CD8-positive, alpha-beta memory T cell (primary cell): ENCODE measurements at regions not wholly inside any gene's neighbourhood (a gene's known extent, or its start where the extent isn't known, plus 50 kb on each side); places are given as distances from the start of the nearest gene placed in this dataset.

Source experiments
- CTCF ChIA-PET: fragments of 350-600 bp; sonication (Branson Sonifier 250); formaldehyde crosslinking; loops from one replicate; lab custom pipeline; 2021; ENCODE audit warnings: antibody characterized with exemption; lab: Charles Lee
- POLR2A ChIA-PET: fragments of 350-600 bp; sonication (Branson Sonifier 250); formaldehyde crosslinking; loops from one replicate; lab custom pipeline; 2021; ENCODE audit warnings: antibody characterized with exemption; lab: Charles Lee
- DNase-seq, 5 donors: peaks; one replicate each; pipeline versions ENCODE4 v3.0.0 to v3.0.0-alpha.2; 2020 to 2022; ENCODE audit warnings: mixed read lengths in 1 of 5
- H3K27ac ChIP-seq: one replicate; pipeline ENCODE4 v1.7.0; 2013; ENCODE audit warnings: low read depth, mild to moderate bottlenecking, low read length, moderate library complexity
- H3K27me3 ChIP-seq: 2 replicates; pipeline ENCODE4 v1.7.0; 2013; ENCODE audit warnings: low read length, mild to moderate bottlenecking; ENCODE audit not compliant: insufficient read depth, poor library complexity, severe bottlenecking
- H3K36me3 ChIP-seq: 2 replicates; pipeline ENCODE4 v1.7.0; 2013; ENCODE audit warnings: mild to moderate bottlenecking, low read length, moderate library complexity; ENCODE audit not compliant: insufficient read depth
- H3K4me1 ChIP-seq: 2 replicates; pipeline ENCODE4 v1.7.0; 2013; ENCODE audit warnings: mild to moderate bottlenecking, low read length, moderate library complexity; ENCODE audit not compliant: insufficient read depth
- H3K4me3 ChIP-seq: 2 replicates; pipeline ENCODE4 v1.7.0; 2013; ENCODE audit warnings: mild to moderate bottlenecking, low read length
- H3K9me3 ChIP-seq: 2 replicates; pipeline ENCODE4 v1.7.0; 2013; ENCODE audit warnings: mild to moderate bottlenecking, low read length
- H3K27ac Mint-ChIP-seq, 8 donors: one replicate each; pipeline ENCODE4 v1.8.0; 2020 to 2021; ENCODE audit warnings: mixed read lengths in 8 of 8, mild to moderate bottlenecking in 6 of 8, inconsistent platforms in 3 of 8, moderate library complexity in 3 of 8
- H3K27me3 Mint-ChIP-seq, 2 donors: one replicate each; pipeline ENCODE4 v1.8.0; 2020 to 2021; ENCODE audit warnings: mixed read lengths in 2 of 2, mild to moderate bottlenecking in 1 of 2, moderate library complexity in 1 of 2
- H3K36me3 Mint-ChIP-seq, 3 donors: one replicate each; pipeline ENCODE4 v1.8.0; 2020 to 2021; ENCODE audit warnings: mixed read lengths in 3 of 3, inconsistent platforms in 1 of 3, mild to moderate bottlenecking in 1 of 3
- H3K4me1 Mint-ChIP-seq, 3 donors: one replicate each; pipeline ENCODE4 v1.8.0; 2020 to 2021; ENCODE audit warnings: mixed read lengths in 3 of 3, inconsistent platforms in 1 of 3, mild to moderate bottlenecking in 1 of 3
- H3K4me3 Mint-ChIP-seq, 7 donors: one replicate each; pipeline ENCODE4 v1.8.0; 2020 to 2021; ENCODE audit warnings: mixed read lengths in 7 of 7, mild to moderate bottlenecking in 6 of 7, moderate library complexity in 4 of 7, inconsistent platforms in 2 of 7
- H3K9me3 Mint-ChIP-seq, 5 donors: one replicate each; pipeline ENCODE4 v1.8.0; 2020 to 2022; ENCODE audit warnings: mixed read lengths in 5 of 5, mild to moderate bottlenecking in 3 of 5, moderate library complexity in 2 of 5, inconsistent platforms in 1 of 5

DNA sequence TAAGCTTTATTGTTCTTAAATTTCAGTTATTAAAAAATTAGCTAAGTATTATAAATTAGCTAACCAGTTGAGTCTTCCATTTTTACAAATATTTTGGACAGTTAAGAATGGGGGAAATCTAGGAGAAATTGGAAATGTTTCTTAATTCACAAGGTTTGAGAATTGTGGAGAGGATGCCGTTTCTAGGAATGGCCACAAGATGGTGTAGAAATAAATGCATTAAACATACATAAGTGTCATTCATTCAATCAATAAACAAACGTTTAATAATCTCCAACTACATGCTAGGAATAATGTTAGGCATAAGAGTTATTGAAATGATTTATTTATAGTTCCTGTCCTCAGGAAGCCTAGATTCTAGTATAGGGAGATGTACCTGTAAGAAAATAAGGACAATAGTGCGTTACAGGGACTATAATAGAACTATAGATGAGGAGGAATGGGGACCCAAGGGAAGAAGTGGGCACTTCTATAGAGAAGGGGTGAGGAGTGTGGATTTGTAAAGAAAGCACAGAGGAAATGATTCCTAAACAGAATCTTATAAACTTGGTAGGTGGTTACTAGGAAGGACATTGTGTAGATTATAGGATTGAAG lies 195.7 kb upstream of the ANK2 start:
- ChIA-PET CTCF (no interaction called here), POLR2A (no interaction called here)
- no peaks in the 10 kb centered on the region for H3K36me3 Mint-ChIP-seq
- H3K27me3 Mint-ChIP-seq, result peaks cover 0 to 6% of the 10 kb centered on the region in 2 donors
- H3K4me3 Mint-ChIP-seq, result no peak overlapping the region
- Histone ChIP-seq H3K36me3 (no peaks in the 10 kb centered on the region), H3K27ac (no peak overlapping the region), H3K4me1 (no peaks in the 10 kb centered on the region), H3K4me3 (no peak overlapping the region), H3K9me3 (no peaks in the 10 kb centered on the region), H3K27me3 (no peaks in the 10 kb centered on the region)
- DNase-seq, result no peak
- H3K9me3 Mint-ChIP-seq, result no peaks in the 10 kb centered on the region
- no peaks in the 10 kb centered on the region for H3K4me1 Mint-ChIP-seq
- no peak overlapping the region for H3K27ac Mint-ChIP-seq

- H3K27me3 ChIP-seq, result no peaks in the 10 kb centered on the region
- no peaks in the 10 kb centered on the region for H3K36me3 ChIP-seq
- no peak overlapping the region for H3K27ac ChIP-seq
- no peak overlapping the region for H3K27ac Mint-ChIP-seq
- H3K4me1 ChIP-seq, result no peaks in the 10 kb centered on the region
- H3K27me3 Mint-ChIP-seq, result peaks cover 0 to 6% of the 10 kb centered on the region in 2 donors
- H3K9me3 ChIP-seq, result no peaks in the 10 kb centered on the region
- ChIA-PET POLR2A (no interaction called here), CTCF (no interaction called here)
- H3K4me1 Mint-ChIP-seq, result no peaks in the 10 kb centered on the region
- H3K36me3 Mint-ChIP-seq, result no peaks in the 10 kb centered on the region
- no peak for DNase-seq
- H3K4me3 Mint-ChIP-seq, result no peak overlapping the region
- no peak overlapping the region for H3K4me3 ChIP-seq
- no peaks in the 10 kb centered on the region for H3K9me3 Mint-ChIP-seq
These were observed 195.0 kb upstream of the ANK2 start for GRCh38 chr4:112854420-112854819.

GRCh38 chr4:112855058-112855457 lies 194.4 kb upstream of the ANK2 start:
- Histone ChIP-seq H3K36me3 (no peaks in the 10 kb centered on the region), H3K4me3 (no peak overlapping the region), H3K27ac (no peak overlapping the region), H3K27me3 (no peaks in the 10 kb centered on the region), H3K9me3 (no peaks in the 10 kb centered on the region), H3K4me1 (no peaks in the 10 kb centered on the region)
- CTCF ChIA-PET, result no interaction called here
- H3K4me1 Mint-ChIP-seq, result no peaks in the 10 kb centered on the region
- POLR2A ChIA-PET, result no interaction called here
- peaks cover 4 to 6% of the 10 kb centered on the region in 2 donors for H3K27me3 Mint-ChIP-seq
- H3K9me3 Mint-ChIP-seq, result no peaks in the 10 kb centered on the region
- no peak for DNase-seq
- H3K36me3 Mint-ChIP-seq, result no peaks in the 10 kb centered on the region
- H3K27ac Mint-ChIP-seq, result no peak overlapping the region
- H3K4me3 Mint-ChIP-seq, result no peak overlapping the region

DNA sequence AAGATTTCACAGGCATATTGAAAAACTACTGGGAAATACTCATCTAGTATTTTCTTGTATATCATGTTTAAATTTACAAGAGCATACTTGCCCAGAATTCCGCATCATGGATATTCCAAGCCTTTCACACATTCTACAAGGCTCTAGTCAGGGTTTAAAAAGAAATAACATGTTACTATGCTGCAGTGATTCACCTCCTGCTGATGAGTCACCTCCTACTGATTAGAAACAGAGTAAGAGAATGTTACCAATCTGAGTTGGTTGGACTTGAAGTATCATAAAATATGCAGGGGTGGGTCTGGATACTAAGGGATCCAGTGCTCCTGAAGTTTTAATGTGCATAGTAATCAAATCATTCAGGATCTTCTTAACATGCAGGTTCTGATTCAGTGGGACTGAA lies 192.0 kb upstream of the ANK2 start:
- Mint-ChIP-seq H3K4me1 (no peaks in the 10 kb centered on the region), H3K36me3 (no peaks in the 10 kb centered on the region), H3K4me3 (no peak overlapping the region), H3K27ac (no peak overlapping the region), H3K27me3 (peaks cover 4% of the 10 kb centered on the region in 2 donors), H3K9me3 (no peaks in the 10 kb centered on the region)
- Histone ChIP-seq H3K9me3 (no peaks in the 10 kb centered on the region), H3K4me3 (no peak overlapping the region), H3K27me3 (no peaks in the 10 kb centered on the region), H3K36me3 (no peaks in the 10 kb centered on the region), H3K27ac (no peak overlapping the region), H3K4me1 (no peaks in the 10 kb centered on the region)
- ChIA-PET POLR2A (no interaction called here), CTCF (no interaction called here)
- DNase-seq, result no peak

DNA sequence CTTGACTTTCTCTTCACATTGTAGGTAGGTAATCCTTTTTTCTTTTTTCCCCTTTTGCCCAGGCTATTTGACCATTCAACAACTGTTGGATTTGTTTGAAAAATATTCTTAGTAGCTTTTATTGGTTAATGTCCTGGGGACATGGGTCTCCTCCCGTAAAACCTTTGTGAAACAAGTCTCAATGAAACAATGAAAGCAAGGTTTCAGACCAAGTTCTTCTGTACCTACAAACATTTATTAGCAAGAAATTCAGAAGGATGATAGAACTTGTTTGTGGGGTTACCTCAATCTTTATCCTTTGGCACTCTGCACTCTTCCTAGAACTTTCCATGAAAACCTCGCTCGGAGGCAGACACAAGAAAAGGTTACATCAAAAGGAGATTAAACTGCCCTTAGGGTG lies 190.7 kb upstream of the ANK2 start:
- H3K27ac Mint-ChIP-seq, result no peak overlapping the region
- H3K27ac ChIP-seq, result no peak overlapping the region
- POLR2A ChIA-PET, result no interaction called here
- H3K36me3 ChIP-seq, result no peaks in the 10 kb centered on the region
- no peak overlapping the region for H3K4me3 Mint-ChIP-seq
- H3K9me3 Mint-ChIP-seq, result no peaks in the 10 kb centered on the region
- H3K27me3 ChIP-seq, result no peaks in the 10 kb centered on the region
- no peak for DNase-seq
- H3K9me3 ChIP-seq, result no peaks in the 10 kb centered on the region
- CTCF ChIA-PET, result no interaction called here
- no peaks in the 10 kb centered on the region for H3K4me1 ChIP-seq
- H3K27me3 Mint-ChIP-seq, result peaks cover 2 to 4% of the 10 kb centered on the region in 2 donors
- no peaks in the 10 kb centered on the region for H3K36me3 Mint-ChIP-seq
- H3K4me1 Mint-ChIP-seq, result no peaks in the 10 kb centered on the region
- H3K4me3 ChIP-seq, result no peak overlapping the region

- ChIA-PET CTCF (no interaction called here), POLR2A (no interaction called here)
- H3K27ac ChIP-seq, result no peak overlapping the region
- Mint-ChIP-seq H3K27ac (no peak overlapping the region), H3K36me3 (no peaks in the 10 kb centered on the region), H3K4me1 (no peaks in the 10 kb centered on the region), H3K27me3 (peaks cover 2 to 4% of the 10 kb centered on the region in 2 donors), H3K4me3 (no peak overlapping the region), H3K9me3 (no peaks in the 10 kb centered on the region)
- no peaks in the 10 kb centered on the region for H3K36me3 ChIP-seq
- no peaks in the 10 kb centered on the region for H3K27me3 ChIP-seq
- H3K4me1 ChIP-seq, result no peaks in the 10 kb centered on the region
- H3K4me3 ChIP-seq, result no peak overlapping the region
- no peaks in the 10 kb centered on the region for H3K9me3 ChIP-seq
- DNase-seq, result no peak
These were observed 189.8 kb upstream of the ANK2 start for GRCh38 chr4:112859456-112860184.

DNA sequence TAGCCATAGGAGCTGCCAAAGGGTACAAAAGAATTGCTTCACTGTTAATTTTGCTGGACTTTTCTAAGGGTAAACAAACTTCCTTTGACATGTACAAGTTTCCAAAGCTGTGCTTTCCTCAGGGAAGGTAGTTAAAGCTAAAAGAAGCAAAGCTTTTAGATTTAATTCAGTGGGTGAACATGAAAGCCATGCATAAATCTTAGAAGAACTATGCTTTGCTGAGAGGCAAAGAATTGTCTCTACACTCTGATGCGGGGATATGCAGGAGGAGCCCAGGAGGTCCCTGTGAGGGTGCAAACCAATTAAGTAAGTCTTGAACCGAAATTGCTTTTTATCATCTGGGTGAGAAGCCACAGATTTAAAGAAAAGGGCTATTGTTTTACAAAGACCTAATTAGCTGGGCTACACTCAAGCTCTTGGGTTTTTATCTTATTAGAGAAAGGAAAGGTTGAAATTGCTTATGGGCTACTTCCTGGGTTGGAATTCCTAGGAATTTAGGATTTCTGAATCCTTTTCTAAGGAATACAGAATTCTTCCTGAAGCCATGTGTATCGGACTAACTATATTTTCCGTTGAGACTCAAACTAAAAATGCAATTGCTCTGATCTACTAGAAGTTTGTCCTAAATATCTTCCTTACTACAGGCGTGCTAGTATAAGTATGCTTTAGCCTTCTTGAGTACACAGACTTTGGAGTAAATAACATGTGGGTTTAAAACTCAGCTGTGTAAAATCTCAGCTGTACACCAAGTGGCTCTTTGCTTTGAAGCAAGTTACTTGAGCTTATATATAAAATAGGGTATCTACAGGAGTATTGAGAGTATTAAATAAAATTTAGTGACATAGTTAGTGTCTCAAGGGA lies 188.4 kb upstream of the ANK2 start:
- H3K27me3 Mint-ChIP-seq, result peaks cover 0 to 4% of the 10 kb centered on the region in 2 donors
- POLR2A ChIA-PET, result no interaction called here
- H3K4me1 Mint-ChIP-seq, result no peaks in the 10 kb centered on the region
- CTCF ChIA-PET, result no interaction called here
- H3K4me3 Mint-ChIP-seq, result no peak overlapping the region
- no peak overlapping the region for H3K4me3 ChIP-seq
- no peaks in the 10 kb centered on the region for H3K9me3 Mint-ChIP-seq
- H3K9me3 ChIP-seq, result no peaks in the 10 kb centered on the region
- H3K36me3 Mint-ChIP-seq, result no peaks in the 10 kb centered on the region
- H3K27me3 ChIP-seq, result no peaks in the 10 kb centered on the region
- H3K27ac ChIP-seq, result no peak overlapping the region
- no peaks in the 10 kb centered on the region for H3K4me1 ChIP-seq
- no peak for DNase-seq
- no peaks in the 10 kb centered on the region for H3K36me3 ChIP-seq
- no peak overlapping the region for H3K27ac Mint-ChIP-seq
